ENCODE measurements at regions not wholly inside any gene's neighbourhood (a gene's known extent, or its start where the extent isn't known, plus 50 kb on each side); places are given as distances from the start of the nearest gene placed in this dataset.

DNA sequence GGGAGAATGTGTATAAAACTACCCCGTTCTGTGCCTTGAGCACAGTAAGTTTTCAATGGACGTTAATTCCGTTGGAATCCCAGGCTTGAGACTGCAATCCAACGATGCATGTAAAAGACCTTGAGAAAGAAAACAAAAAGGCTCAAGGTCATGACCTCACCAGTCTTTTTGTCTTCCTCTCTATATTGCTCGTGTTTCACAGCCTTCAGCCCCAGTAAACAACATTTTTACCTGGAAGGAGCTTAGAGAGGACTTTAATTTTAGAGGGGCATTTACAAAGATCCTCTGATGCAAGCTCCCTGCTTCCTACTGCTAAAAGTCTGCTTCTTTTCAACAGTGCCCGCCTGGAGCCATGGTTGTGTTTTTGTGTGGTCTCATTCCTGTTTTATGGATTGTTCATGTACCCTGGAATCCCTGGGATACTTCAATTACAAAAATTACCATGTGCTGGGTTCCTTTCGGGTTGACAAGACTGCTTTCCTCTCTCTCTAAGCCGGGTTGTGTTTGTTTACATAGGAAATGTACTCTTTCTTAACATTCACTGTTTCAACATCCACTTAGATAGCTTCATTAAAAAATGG is 320.1 kb upstream of the NFE2L3 start:
- DNase-seq: no peak

DNA sequence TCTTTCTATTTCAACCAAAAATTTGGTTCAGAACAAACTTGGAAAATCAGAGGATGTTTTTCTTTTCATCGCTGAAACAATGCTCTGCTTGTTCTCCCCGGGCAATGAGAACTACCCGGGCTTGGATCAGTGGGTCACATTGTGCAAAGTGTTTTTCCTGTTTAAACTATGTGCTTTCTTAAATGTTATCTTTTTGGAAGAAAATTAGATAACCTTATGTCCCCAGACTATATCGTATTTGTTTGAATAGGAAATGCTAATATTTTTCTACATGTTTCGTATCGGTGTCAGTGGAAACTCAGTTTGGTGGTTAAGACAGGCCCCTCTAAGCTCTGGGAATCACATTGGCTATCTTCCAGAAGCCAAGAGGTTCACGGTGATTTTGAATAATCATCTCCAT is 319.5 kb upstream of the NFE2L3 start:
- DNase-seq: no peak

DNA sequence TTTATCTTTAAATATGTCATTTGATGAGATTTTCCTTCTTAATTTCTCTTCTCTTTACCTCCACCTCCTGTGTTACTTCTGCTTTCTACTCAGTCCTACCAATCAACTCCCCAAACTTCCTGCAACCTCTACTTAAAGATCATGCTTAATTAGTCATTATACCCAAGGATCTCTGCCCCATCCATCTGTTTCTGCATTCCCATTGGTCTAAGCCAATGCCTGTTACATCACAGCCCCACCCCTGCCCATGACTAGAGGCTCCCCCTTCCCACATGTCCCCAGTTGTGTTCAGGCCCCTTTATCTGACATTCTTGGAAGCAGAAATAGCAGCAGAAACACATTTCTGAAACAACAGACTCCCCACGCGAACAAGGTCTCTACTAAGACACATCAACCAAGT is 319.1 kb upstream of the NFE2L3 start:
- DNase-seq: no peak

DNA sequence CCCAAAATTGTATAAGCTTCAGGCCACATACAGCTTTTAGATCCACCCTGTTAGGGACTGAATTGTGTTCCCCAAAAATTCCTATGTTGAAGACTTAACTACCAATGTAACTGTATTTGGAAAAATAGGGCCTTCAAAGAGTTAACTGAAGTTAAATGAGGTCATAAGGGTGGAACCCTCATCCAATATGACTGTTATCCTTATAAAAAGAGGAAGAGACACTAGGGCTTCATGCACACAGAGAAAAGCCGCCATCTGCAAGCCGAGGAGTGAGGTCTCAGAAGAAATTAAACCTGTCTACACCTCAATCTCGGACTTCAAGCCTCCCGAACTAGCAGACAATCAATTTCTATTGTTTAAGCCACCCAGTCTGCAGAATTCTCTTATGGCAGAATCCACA is 317.9 kb upstream of the NFE2L3 start:
- DNase-seq: no peak

DNA sequence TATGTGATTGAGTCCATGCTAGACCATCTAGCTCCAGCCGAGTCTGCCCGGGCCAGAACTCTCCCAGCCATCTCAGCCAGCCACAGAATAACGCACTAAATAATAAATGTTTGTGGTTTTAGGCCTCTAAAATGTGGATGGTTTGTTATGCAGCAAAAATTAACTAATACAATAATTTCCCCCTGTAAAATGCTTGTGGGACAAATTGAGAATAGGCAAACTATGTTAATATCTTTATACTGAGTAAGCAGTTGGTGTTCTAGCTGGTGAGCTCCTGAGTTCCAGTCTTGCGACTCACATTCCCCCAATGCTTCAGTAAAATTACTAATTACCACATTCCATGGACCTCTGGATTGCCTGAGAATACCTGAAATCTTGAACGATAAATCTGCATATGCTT is 316.8 kb upstream of the NFE2L3 start:
- no peak for DNase-seq

DNA sequence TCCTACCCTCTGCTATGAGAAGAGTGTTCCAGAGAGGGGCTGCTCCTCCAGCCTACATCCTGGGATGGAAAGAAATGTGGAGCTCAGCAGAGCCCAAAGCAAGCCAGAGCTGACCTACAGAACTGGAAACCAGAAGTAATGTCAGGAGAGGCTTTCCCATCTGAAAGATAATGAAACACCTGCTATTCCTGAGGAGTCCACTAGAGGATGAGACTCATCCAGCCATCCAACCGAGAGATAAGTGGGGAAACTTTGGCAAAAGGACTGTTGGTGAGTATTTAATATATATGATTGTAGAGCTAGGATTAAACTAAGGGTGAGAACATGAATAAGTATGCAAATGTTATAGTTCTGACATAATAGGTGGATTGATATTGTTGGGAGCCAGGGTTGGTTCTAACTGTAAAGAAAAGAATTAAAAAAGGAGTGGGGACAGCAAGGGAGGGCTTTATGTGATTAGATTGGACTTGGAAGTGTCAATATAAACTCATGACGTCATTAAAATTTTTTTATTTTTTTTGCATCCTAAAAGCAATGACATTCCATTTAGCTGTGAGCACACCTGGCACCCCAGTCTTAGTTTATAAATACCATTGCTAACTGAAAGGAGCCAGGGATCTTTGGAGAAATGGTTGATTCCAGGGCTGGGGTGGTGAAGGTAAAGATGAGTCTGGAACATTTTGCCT is 312.8 kb upstream of the NFE2L3 start:
- peak; percentile 11 for DNase-seq

DNA sequence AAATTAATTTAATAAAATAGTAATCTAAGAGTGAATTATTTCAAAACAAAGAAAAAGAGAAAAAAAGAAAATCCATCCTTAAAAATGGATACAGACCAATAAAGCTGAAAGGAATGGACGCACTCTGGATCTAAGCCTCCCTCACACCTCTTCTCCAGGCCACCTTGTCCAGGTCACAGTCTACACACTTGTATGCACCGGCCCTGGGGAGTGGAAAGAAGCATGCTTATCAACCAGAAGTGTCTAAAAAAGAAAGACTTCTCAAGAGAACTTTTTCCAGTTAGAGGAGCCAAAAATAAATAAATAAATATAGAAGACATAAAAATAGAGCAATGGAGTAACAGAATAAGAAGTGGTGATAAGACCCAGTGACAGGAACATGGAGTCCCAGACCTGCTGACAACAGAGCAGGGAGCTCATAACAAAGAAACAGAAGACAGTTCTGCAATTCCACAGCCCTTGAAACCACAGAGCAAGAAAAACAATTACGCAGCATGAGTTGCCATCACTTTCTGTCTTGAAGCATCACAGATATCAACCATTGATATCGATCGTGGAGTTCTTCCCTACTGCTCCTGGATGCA is 311.7 kb upstream of the NFE2L3 start:
- no peak for DNase-seq

DNA sequence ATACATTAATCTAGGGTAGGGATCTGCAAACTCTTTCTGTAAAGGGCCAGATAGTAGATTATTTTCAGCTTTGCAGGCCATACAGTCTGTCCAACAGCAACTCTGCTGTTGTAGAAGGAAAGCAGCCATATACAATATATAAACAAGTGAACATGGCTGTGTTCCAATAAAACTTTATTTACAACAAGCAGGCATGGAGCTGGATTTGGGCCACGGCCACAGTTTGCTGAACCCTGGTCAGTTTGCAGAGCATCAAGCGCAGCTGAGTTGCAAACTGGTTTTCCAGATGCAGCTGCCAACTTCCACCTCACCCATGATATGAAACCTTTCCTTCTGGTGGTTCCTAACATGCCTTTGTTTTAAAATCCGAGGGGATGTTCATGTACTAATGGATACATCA is 310.4 kb upstream of the NFE2L3 start:
- DNase-seq: no peak

DNA sequence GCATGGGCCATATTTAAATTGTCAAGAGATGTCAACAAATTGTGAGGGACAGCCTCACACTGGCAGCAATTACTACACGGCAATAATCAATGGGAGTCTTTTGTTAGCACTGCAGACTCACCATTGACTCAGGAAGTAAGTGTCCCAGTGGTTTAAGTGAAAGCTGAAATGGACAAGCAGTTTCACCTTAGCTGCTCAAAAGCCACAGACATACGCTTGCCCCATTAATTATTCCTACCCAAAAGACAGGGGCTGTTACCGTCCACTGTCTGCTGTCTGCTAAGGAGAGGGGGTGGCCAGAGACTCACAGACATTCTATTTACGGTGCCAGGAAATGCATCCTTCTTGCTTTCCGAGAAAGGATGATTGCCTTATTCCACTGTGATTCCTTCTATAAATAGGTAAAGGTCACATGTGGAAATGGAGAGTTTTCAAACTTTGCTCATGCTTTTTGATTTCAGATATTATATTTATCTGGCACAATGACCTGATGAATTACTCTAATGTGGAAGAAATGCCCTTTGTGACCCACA is 309.7 kb upstream of the NFE2L3 start:
- DNase-seq: no peak

DNA sequence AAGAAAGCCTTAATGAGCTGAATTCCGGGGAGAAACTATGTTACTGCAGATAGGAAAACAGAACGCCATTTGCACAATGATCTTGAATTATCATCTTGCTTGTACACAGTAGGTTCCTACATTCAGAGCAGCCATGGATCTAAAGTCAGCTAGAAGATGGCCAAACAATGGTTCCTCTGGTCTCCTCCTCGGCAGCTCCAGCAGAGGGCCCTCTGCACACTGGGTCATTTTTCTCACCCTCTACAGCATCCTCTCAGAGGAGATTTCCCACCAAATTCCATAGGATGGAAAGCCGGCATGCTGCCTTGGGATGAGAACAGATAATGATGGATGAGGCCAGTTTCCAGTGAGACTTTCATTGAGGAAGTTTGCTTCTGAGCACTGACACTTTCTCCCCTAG is 308.5 kb upstream of the NFE2L3 start:
- DNase-seq: no peak

DNA sequence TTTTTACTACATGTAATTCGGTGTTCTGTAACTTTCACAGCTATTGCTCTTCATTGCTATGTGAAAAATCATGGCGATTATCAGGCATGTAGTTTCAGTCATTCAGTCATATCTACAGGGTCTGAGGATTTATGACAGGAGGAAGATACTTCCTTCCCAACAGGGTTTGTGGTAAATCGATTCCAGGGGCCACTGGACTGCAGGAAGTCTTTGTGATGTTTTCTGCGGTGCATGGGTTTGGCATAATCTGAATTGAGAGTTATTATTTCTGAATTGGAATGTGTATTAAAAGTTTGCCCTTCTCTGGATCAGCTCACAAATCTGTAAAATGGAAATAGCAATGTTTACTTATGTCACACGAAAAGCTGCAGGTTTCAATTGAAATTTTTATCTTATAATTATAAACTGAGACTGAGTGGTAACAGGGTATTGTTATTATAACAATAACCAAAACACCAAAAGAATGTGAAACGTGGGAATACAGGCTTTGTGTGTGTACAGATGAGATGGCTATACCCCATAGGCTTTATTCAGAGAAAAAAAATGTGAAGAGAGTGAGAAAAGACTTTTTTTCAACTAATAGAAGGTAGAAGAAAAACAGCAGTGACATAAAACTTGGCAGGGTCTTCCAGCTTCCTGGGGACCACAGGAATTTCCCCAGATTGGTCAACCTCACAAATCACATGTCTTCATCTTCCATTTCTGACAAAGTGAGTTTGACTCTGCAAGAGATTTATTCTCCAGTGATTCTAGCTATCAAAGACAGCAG is 307.7 kb upstream of the NFE2L3 start:
- DNase-seq: no peak

DNA sequence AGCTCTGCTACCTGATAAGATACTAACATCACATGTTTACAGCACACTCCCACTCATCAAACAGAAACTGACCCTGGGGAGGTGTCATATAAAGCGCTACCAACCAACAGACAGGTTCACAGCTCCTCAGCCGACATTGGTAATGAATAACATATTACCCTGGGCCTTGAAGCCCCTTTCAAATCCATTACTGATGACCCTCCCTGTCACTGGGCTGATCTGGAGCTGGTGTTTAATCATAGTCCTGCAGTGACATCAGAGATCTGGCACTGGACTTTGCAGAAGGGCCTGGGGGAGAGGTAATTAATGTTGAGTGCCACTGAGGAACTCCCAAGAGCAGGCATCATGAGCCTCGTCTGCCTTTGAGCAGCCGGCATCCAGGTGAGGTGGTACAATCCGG is 306.5 kb upstream of the NFE2L3 start:
- DNase-seq: no peak

DNA sequence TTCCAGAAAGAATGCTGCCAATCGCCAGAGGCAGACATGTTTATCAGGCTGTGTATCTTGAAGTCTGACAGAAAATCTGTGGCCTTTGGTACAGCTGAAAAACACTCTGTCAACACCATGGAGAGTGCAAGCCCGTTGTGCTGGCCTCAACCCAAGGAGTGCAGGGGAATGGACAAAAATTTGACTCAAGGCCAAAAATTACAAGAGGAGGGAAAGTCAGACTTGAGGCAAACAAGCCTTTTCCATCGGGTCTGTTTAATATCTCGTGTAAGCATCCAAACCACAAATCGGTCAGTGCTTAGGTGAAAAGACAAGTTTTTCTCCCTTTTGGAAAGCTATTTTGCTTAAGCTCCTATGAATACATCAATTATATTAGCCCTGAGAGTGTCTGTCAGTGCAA is 305.3 kb upstream of the NFE2L3 start:
- DNase-seq: peak; percentile 54

DNA sequence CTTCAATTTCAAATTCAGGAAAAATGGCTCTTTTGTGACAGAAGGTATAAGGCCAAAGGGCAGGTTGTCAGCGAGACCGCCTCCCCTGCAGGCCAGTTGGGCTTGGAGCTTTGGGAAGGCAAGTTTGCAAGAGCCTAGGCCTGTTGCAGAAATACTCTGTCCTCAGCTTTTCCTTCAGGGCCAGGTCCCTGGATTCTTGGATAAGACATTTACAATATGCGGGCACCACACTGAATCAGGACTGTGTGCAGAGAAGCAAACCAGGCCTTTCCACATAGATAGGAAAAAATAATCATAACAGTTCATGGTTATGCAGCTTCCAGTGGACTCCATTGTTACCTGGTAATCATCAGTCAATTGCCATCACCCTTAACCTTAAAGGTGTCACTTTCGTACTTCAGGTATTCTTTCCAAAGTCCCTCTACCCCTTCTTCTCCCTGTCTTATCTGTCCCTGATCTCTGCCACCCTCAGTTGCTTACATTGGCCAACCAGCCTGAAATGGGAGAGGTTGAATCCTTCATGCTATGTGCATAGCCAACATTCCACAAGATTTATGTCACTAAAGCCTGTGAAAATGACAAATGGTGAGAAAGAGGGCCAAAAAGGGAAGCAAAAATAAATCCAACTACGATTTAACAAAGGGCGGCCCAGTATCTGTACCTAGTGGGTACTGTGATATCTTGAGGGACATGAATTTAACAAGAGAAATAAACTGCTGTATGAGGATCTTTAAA is 304.5 kb upstream of the NFE2L3 start:
- DNase-seq: no peak

DNA sequence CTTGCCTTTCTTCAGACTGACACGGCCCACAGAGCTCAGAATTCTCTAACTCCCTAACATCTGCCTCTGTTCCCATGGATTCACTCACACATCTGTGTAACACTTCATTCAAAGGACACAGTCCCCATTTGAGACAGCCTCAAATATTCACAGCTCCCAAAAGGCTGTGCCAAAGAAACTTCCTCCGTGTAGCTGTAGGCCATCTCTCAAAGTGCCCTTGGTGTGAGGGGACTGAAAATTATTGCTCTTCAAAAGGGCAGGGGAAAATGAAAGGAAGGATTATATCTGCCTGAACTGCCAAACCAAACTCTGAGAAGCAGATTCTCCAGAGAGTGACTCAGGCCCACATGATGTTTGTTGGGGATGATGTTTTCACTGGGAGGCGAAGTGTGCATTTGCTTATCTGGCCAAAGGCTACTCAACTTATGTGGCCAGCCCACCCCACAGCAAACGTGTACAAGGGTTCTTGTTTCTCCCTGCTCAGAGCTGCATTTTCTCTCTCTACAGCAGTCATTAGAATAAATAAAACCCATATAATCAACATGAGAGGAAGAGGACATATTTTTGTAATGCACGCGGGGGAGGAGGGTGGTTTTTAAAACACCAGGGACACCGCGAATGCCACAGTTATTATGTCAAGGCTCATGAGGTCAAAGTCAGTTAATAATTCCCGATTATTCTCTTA is 302.4 kb upstream of the NFE2L3 start:
- DNase-seq: no peak

DNA sequence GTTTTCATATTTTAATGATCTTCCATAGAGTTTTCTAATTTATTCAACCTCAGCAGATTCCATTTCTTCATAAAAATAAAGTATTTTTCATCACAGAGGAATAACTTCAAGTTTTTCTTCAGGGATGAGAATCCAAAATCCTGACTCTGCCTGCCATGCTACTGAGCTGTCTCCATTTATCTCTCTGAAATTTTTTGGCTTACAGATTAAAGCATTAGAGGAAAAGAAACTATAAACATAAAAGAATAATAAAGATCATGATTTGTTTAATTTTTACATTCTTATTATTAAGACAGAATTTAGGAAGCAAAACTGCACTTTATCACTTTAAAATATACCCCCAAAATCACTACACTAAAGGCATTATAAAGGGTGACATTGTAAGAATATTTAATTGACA is 301.8 kb upstream of the NFE2L3 start:
- no peak for DNase-seq

DNA sequence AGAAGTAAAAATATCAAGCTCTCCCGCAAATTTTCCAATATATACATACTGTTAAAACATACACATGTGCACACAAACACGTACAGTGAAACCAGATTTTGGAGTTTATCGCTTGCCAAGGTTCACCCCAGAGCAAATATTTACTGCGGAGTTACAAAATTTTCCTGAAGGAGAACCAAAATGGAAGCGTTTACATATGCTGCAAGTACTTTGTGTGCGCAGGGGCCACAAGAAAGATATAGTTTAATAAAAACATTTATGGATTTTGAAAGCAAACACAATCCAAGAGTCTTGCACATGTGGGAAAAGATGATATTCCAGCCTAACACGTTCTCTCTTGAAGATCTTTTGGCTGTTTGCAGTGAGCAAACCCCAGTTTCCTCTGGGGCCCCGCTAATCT is 301.3 kb upstream of the NFE2L3 start:
- no peak for DNase-seq

DNA sequence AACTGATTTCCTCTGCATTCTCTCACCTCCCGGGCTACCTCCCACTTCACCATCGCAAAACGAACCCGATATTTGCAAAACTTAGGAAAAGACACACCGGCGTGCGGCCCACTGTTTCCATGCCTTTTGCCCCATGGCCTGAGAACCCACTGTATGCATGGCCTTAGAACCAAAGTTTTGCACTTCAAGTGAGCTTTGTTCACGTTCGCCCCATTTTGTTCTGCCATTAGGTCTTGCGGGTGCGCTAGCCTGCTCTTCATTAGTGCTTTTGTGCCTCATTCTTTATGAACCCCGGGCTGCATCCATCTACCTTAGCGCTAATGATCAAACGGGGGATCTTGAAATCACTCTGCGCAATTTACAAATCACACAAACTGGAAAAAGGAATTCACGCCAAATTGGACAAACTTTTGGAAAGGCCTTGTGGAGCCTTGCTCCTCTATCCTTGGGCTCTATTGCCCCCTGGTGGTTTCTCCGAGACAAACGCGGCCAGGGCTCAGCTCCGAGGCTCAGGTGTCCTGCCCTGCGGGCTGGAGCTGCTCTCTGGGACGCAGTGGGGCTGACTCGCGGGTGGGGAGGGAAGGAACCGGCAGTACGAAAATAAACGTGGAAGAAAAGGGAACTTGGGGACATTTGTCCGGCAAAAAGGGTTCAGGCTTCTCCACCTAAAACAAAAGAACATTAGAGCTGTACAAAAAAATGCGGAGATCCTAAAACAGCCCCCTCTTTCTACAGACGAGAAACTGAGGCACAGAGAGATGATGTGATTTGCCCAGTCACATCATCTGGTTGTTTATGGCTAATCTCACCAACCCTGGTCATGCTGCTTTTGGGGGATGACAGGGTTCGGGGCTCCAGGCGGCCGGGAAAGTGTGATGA is 300.4 kb upstream of the NFE2L3 start:
- DNase-seq: peak; percentile 61

DNA sequence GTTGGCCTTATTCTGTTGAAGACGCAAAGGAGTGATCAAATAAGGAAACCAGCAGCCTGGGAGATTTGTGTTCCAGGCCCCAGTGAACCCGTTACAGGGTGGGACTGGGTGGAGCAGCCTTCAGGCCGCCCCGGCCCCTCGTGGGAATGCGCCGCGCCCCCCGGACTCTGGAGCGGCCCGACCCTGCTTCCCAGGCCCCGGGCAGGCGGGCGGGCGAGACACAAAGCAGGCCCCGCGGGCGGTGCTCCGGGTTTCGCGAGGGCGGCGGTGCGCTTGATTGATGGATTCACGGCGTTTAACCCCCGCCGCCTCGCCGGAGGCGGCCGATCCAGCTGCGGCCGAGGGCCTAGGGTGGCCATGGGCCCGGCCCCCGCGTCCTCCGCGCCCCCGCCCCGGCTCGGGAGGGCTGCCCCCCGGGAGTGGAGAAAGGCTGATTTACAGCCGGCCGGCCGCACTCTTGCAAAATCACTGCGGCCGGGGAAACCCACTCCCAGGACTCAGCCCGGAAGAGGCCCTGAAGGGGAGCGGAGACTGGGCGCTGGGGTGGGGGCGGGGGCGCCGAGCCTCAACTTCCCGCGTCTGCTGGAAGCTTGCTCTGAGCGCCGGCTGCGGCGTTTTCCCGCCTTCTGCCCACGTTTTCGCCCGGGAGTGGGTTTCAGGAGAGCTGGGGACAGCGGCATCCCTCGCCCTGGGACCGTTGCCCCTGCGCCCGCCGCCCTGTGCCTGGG is 299.6 kb upstream of the NFE2L3 start:
- DNase-seq: no peak

DNA sequence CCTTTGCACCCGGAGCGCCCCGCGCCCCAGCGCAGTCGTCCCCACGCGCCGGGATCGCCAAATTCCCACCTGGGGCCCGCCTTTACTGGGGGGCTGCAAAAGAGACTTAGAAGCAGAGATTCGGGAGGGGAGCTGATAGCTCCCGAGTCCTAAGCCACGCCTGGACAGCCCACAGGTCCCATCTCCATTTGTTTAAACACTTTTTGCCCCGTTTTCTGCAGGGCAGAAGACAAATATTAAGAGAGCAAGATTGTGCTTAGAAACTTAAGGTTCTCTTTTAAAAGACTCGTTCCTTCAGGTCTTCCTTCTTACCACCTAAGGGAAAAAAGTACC is 299.1 kb upstream of the NFE2L3 start:
- DNase-seq: no peak

DNA sequence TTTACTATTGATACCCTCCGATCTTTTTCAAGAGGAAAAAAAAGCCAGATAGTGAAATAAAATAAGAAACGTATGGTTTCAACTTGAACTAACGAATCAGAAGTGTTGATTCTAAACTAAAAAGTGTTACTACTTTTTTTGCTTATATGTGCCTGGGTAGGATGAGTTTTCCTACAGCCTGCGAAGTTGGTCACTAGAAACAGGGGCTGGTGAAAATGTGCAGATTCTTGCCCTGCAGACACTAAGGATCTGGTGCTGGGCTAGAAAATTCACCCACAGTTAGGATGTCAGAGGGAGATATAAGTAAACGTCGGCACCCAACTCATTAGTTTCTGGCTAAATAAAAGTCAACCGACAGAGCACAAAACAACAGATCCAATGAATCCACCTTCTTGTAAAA is 298.7 kb upstream of the NFE2L3 start:
- DNase-seq: no peak

All from DMS 273 treated with DMSO at 0.1 percent for 48 hours (cell line).